PC-9 (cell line): ENCODE measurements at regions not wholly inside any gene's neighbourhood (a gene's known extent, or its start where the extent isn't known, plus 50 kb on each side); places are given as distances from the start of the nearest gene placed in this dataset.

Experiments used
- BruUV-seq: library from RNA; stranded (reverse); fragments of 400-500 nt; replicated peaks from 2 replicates; lab custom pipeline; 2021; lab: Mats Ljungman, UMichigan
- CTCF ChIA-PET: fragments of 300-600 bp; sonication (Branson Sonifier 250); formaldehyde crosslinking; loops from one replicate; lab custom pipeline; 2022; ENCODE audit warnings: antibody characterized with exemption; lab: Charles Lee
- POLR2A ChIA-PET: fragments of 300-600 bp; sonication (Branson Sonifier 250); formaldehyde crosslinking; loops from one replicate; lab custom pipeline; 2022; ENCODE audit warnings: antibody characterized with exemption; ENCODE audit not compliant: unreplicated experiment; lab: Charles Lee
- DNase-seq, 2 experiments: peaks; one replicate each; pipeline versions ENCODE4 v3.0.0 to v3.0.0-alpha.2; 2015 to 2022; ENCODE audit warnings: mixed read lengths in 1 of 2
- H2AFZ ChIP-seq: fragments of 200-600 bp; sonication (generic); 2 replicates; pipeline ENCODE4 v1.8.1; 2017; ENCODE audit warnings: antibody characterized with exemption
- H3F3A ChIP-seq: fragments of 200-600 bp; sonication (generic); 2 replicates; pipeline ENCODE4 v1.8.1; 2017; ENCODE audit warnings: antibody characterized with exemption, mild to moderate bottlenecking, low read depth; ENCODE audit not compliant: insufficient read depth
- H3K27ac ChIP-seq: fragments of 200-600 bp; sonication (generic); 2 replicates; pipeline ENCODE4 v1.6.1; 2016; ENCODE audit warnings: mixed run types
- H3K27me3 ChIP-seq: fragments of 200-600 bp; sonication (generic); 2 replicates; pipeline ENCODE4 v1.6.1; 2016; ENCODE audit warnings: low read depth, mixed run types; ENCODE audit not compliant: insufficient read depth
- H3K36me3 ChIP-seq: fragments of 200-600 bp; sonication (generic); 2 replicates; pipeline ENCODE4 v1.6.1; 2016; ENCODE audit warnings: low read depth, mixed run types
- H3K4me1 ChIP-seq: fragments of 200-600 bp; sonication (generic); replicated peaks from 2 replicates; pipeline ENCODE4 v1.6.1; 2016; ENCODE audit warnings: mixed run types; ENCODE audit not compliant: insufficient read depth
- H3K4me2 ChIP-seq: fragments of 200-600 bp; sonication (generic); 2 replicates; pipeline ENCODE4 v1.6.1; 2017; ENCODE audit warnings: mixed run types
- H3K4me3 ChIP-seq: fragments of 200-600 bp; sonication (generic); 2 replicates; pipeline ENCODE4 v1.6.1; 2016; ENCODE audit warnings: mixed run types
- H3K79me2 ChIP-seq: fragments of 200-600 bp; sonication (generic); 2 replicates; pipeline ENCODE4 v1.6.1; 2017; ENCODE audit warnings: low read depth, mixed run types
- H3K9me2 ChIP-seq: fragments of 200-600 bp; sonication (generic); 2 replicates; pipeline ENCODE4 v1.8.1; 2017; ENCODE audit warnings: mild to moderate bottlenecking; ENCODE audit not compliant: insufficient read depth
- H3K9me3 ChIP-seq: fragments of 200-600 bp; sonication (generic); 2 replicates; pipeline ENCODE4 v1.8.1; 2016; ENCODE audit warnings: low read depth; ENCODE audit not compliant: insufficient read depth
- H4K20me1 ChIP-seq: fragments of 200-600 bp; sonication (generic); 2 replicates; pipeline ENCODE4 v1.8.1; 2017; ENCODE audit not compliant: insufficient read depth
- CTCF ChIP-seq: fragments of 200-600 bp; sonication (generic); conservative IDR thresholded peaks from 2 replicates; pipeline ENCODE4 v1.6.1; 2017; ENCODE audit warnings: mixed run types, antibody characterized with exemption, mild to moderate bottlenecking, moderate library complexity
- EZH2 ChIP-seq: fragments of 200-600 bp; sonication (generic); IDR thresholded peaks from 2 replicates; pipeline ENCODE4 v1.8.0; 2017; ENCODE audit warnings: antibody characterized with exemption, low read depth
- intact Hi-C: fragments of 100-400 bp; cut with micrococcal nuclease; formaldehyde crosslinking; loops from one replicate; pipeline ENCODE4 v1.10.0; 2022; ENCODE audit not compliant: unreplicated experiment

GRCh38 chr6:132052096-132052495, 100.9 kb upstream of the CCN2 start:
- Histone ChIP-seq H3K4me2 (no peak overlapping the region), H3K9me3 (no peaks in the 10 kb centered on the region), H3K27me3 (no peaks in the 10 kb centered on the region), H3K27ac (no peak overlapping the region), H3K9me2 (no peaks in the 10 kb centered on the region), H3K79me2 (no peaks in the 10 kb centered on the region), H4K20me1 (no peaks in the 10 kb centered on the region), H2AFZ (no peak overlapping the region), H3F3A (no peaks in the 10 kb centered on the region), H3K36me3 (no peaks in the 10 kb centered on the region), H3K4me1 (peaks cover 7% of the 10 kb centered on the region; the same call in 1 of the 2 replicates), H3K4me3 (no peak overlapping the region)
- no peak for DNase-seq
- no TSS peak for BruUV-seq
- TF ChIP-seq EZH2 (no peak), CTCF (no peak)
- intact Hi-C loops = no loop called here
- ChIA-PET POLR2A (no interaction called here), CTCF (no interaction called here)

- no peaks in the 10 kb centered on the region for H3F3A ChIP-seq
- H3K4me2 ChIP-seq = no peak overlapping the region
- no peak for DNase-seq
- no peak overlapping the region for H3K27ac ChIP-seq
- H2AFZ ChIP-seq = no peak overlapping the region
- no peaks in the 10 kb centered on the region for H3K36me3 ChIP-seq
- TF ChIP-seq CTCF = no peak
- no peak for TF ChIP-seq EZH2
- intact Hi-C loops = no loop called here
- no peaks in the 10 kb centered on the region for H3K27me3 ChIP-seq
- no peaks in the 10 kb centered on the region for H3K4me1 ChIP-seq
- no peak overlapping the region for H3K4me3 ChIP-seq
- BruUV-seq = no TSS peak
- H3K79me2 ChIP-seq = no peaks in the 10 kb centered on the region
- H3K9me2 ChIP-seq = no peaks in the 10 kb centered on the region
- no peaks in the 10 kb centered on the region for H4K20me1 ChIP-seq
- no peaks in the 10 kb centered on the region; the same call in 1 of the 2 replicates for H3K9me3 ChIP-seq
- CTCF ChIA-PET = no interaction called here
- POLR2A ChIA-PET = no interaction called here
These were observed 94.7 kb upstream of the CCN2 start for GRCh38 chr6:132045877-132046276.

GRCh38 chr6:132043148-132043547, 92.0 kb upstream of the CCN2 start:
- H3K36me3 ChIP-seq = no peaks in the 10 kb centered on the region
- H3K4me1 ChIP-seq = no peaks in the 10 kb centered on the region
- no peaks in the 10 kb centered on the region for H3K79me2 ChIP-seq
- H2AFZ ChIP-seq = no peak overlapping the region
- no peaks in the 10 kb centered on the region for H3K9me2 ChIP-seq
- no TSS peak for BruUV-seq
- ChIA-PET CTCF (no interaction called here), POLR2A (no interaction called here)
- no peaks in the 10 kb centered on the region for H3F3A ChIP-seq
- no peaks in the 10 kb centered on the region for H3K27me3 ChIP-seq
- no peaks in the 10 kb centered on the region for H4K20me1 ChIP-seq
- intact Hi-C loops = no loop called here
- TF ChIP-seq EZH2 = no peak
- TF ChIP-seq CTCF = no peak
- DNase-seq = no peak
- H3K27ac ChIP-seq = no peak overlapping the region
- no peak overlapping the region for H3K4me2 ChIP-seq
- no peaks in the 10 kb centered on the region; the same call in none of the 2 replicates for H3K9me3 ChIP-seq
- no peak overlapping the region for H3K4me3 ChIP-seq
